ENCODE measurements at regions not wholly inside any gene's neighbourhood (a gene's known extent, or its start where the extent isn't known, plus 50 kb on each side); places are given as distances from the start of the nearest gene placed in this dataset.

GRCh38 chrY:12479382-12479781 is 221.6 kb upstream of the USP9Y start:
- DNase-seq, result peak; percentile 58
- POLR2A ChIA-PET, result no interaction called here
- Mint-ChIP-seq H3K27me3 (no peaks in the 10 kb centered on the region), H3K4me3 (no peak overlapping the region), H3K36me3 (ENCODE audit: low read depth) (no peaks in the 10 kb centered on the region), H3K27ac (no peak overlapping the region), H3K4me1 (ENCODE audit: low read depth) (no peaks in the 10 kb centered on the region), H3K9me3 (peaks cover under 1% of the 10 kb centered on the region)
- CTCF ChIA-PET, result interaction anchor here (1.1 kb wide), 1 partner anchor 142 kb away, joined by 5 read pairs; no protein-coding TSS in a partner anchor
- intact Hi-C loops (cut with micrococcal nuclease), result no loop called here
- no peak for TF ChIP-seq CTCF (IDR thresholded peaks at IDR 0.05)
- ATAC-seq, result peak; percentile 60

DNA sequence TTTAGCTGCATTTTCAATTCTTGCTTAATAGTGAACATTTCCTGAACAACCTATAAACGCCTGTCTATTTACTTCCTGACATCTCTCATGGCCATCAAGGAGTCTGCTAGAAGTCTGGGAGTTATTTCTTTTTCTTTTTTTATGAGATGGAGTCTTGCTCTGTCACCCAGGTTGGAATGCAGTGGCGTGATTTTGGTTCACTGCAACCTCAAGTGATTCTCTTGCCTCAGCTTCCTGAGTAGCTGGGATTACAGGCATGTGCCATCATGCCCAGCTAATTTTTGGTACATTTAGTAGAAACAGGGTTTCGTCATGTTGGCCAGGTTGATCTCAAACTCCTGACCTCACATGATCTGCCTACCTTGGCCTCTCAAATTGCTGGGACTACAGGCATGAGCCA is 217.6 kb upstream of the USP9Y start:
- Mint-ChIP-seq H3K4me3 (no peak overlapping the region), H3K27ac (no peak overlapping the region), H3K9me3 (peaks cover 2% of the 10 kb centered on the region), H3K4me1 (ENCODE audit: low read depth) (no peaks in the 10 kb centered on the region), H3K27me3 (no peaks in the 10 kb centered on the region), H3K36me3 (ENCODE audit: low read depth) (no peaks in the 10 kb centered on the region)
- ChIA-PET POLR2A (no interaction called here), CTCF (no interaction called here)
- ATAC-seq (no peak), DNase-seq (no peak)
- intact Hi-C loops (cut with micrococcal nuclease), result no loop called here
- no peak for TF ChIP-seq CTCF (IDR thresholded peaks at IDR 0.05)

DNA sequence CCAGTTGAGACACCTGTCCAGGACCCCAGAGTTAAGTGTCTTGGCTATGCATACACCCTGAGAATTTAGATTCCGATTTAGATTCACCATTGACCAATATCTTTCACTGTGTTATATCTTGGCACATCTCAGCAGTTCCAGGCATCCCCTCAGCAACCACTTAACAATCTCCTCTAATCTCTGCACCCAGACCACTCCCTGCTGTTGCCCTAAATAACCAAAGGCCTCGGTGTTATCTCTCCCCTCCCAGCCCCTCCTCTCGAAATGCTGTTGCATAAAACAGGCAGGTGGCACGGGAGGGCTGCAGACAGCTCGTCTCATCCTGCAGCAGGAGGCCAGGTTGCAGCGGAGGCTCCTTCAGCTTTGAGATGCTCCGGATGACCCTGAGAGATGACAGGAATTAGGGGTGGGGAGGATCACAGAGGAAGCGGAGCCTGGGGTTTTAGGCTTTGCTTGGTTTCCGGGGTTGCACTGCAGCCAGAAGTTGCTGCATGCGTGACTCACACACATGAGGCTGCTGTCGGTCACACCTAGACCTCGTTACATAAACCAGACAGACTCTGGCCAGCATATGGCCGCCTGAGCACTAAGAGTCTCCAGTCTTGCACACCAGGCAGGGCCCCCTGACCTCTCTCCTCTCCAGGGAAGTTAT is 210.3 kb upstream of the USP9Y start:
- Mint-ChIP-seq H3K4me1 (ENCODE audit: low read depth) (no peaks in the 10 kb centered on the region), H3K4me3 (no peak overlapping the region), H3K36me3 (ENCODE audit: low read depth) (no peaks in the 10 kb centered on the region), H3K9me3 (no peaks in the 10 kb centered on the region), H3K27me3 (no peaks in the 10 kb centered on the region), H3K27ac (no peak overlapping the region)
- DNase-seq (no peak), ATAC-seq (no peak)
- no peak for TF ChIP-seq CTCF (IDR thresholded peaks at IDR 0.05)
- ChIA-PET CTCF (no interaction called here), POLR2A (no interaction called here)
- intact Hi-C loops (cut with micrococcal nuclease), result no loop called here

- ATAC-seq, result no peak
- ChIA-PET CTCF (no interaction called here), POLR2A (no interaction called here)
- no peak overlapping the region for H3K4me3 Mint-ChIP-seq
- no peaks in the 10 kb centered on the region for H3K4me1 Mint-ChIP-seq (ENCODE audit: low read depth)
- DNase-seq, result no peak
- intact Hi-C loops (cut with micrococcal nuclease), result no loop called here
- no peak overlapping the region for H3K27ac Mint-ChIP-seq
- no peaks in the 10 kb centered on the region for H3K9me3 Mint-ChIP-seq
- TF ChIP-seq CTCF (IDR thresholded peaks at IDR 0.05), result no peak
- no peaks in the 10 kb centered on the region for H3K27me3 Mint-ChIP-seq
- H3K36me3 Mint-ChIP-seq (ENCODE audit: low read depth), result no peaks in the 10 kb centered on the region
Observed at GRCh38 chrY:12492218-12492617, 208.8 kb upstream of the USP9Y start.

DNA sequence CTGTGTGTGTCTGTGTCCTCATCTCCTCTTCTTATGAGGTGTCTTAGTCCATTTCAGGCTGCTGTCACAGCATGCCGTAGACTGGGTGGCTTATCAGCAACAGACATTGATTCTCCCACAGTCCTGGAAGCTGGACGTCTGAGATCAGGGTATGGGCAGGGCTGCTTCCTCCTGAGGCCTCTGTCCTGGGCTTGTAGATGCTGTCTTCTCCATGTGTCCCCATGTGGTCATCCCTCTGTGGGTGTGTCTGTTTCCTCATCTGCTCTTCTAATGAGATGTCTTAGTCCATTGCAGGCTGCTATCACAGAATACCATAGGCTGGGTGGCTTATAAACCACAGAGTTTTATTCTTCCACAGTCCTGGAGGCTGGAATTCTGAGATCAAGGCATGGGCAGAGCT is 205.0 kb upstream of the USP9Y start:
- Mint-ChIP-seq H3K4me3 (no peak overlapping the region), H3K27me3 (no peaks in the 10 kb centered on the region), H3K9me3 (no peaks in the 10 kb centered on the region), H3K4me1 (ENCODE audit: low read depth) (no peaks in the 10 kb centered on the region), H3K27ac (no peak overlapping the region), H3K36me3 (ENCODE audit: low read depth) (no peaks in the 10 kb centered on the region)
- intact Hi-C loops (cut with micrococcal nuclease), result no loop called here
- no peak for ATAC-seq
- no peak for DNase-seq
- ChIA-PET POLR2A (no interaction called here), CTCF (no interaction called here)
- no peak for TF ChIP-seq CTCF (IDR thresholded peaks at IDR 0.05)
